ENCODE measurements at regions not wholly inside any gene's neighbourhood (a gene's known extent, or its start where the extent isn't known, plus 50 kb on each side); places are given as distances from the start of the nearest gene placed in this dataset.

DNA sequence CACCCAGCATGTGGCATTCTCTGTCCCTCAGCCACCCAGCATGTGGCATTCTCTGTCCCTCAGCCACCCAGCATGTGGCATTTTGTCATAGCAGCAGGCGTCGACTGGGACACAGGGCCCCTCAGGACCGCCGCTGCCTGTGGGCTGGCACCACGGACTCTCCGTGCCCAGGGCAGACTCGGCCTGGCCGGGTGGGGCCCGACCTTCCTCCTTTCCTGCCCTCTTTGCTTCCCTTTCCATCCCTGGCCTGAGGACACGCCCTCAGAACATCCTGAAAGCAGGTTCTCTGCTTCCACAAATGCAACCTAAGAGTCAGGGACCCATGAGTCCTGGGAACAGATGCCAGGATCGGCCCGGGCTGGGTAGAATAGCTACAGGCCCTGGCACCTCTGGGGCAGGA lies 291.4 kb upstream of the SALL3 start:
- no peak for DNase-seq
- Histone ChIP-seq H3K27ac (no peak overlapping the region), H3K9me3 (ENCODE audit: low read depth) (no peaks in the 10 kb centered on the region), H3F3A (ENCODE audit: insufficient read depth) (no peaks in the 10 kb centered on the region), H3K9me2 (ENCODE audit: insufficient read depth) (no peaks in the 10 kb centered on the region), H3K4me3 (no peak overlapping the region), H3K27me3 (replicated peaks; ENCODE audit: insufficient read depth) (no peaks in the 10 kb centered on the region), H4K20me1 (ENCODE audit: insufficient read depth) (no peaks in the 10 kb centered on the region), H3K79me2 (ENCODE audit: insufficient read depth) (no peaks in the 10 kb centered on the region), H3K36me3 (ENCODE audit: low read depth) (no peaks in the 10 kb centered on the region), H3K4me2 (ENCODE audit: unreplicated experiment) (no peak overlapping the region), H3K9ac (no peak overlapping the region), H3K4me1 (ENCODE audit: insufficient read depth) (no peaks in the 10 kb centered on the region), H2AFZ (no peak overlapping the region)
- TF ChIP-seq EZH2phosphoT487 (IDR thresholded peaks at IDR 0.05; ENCODE audit: insufficient read depth, low read depth) (no peak), EZH2 (IDR thresholded peaks at IDR 0.05; ENCODE audit: insufficient read depth, poor library complexity, severe bottlenecking) (no peak)
- 36 to 47% methylated on average over 9 to 12 of the region's 12 CpGs for WGBS, 2 experiments (ENCODE audit: low coverage in 1 of 2, low lambda C conversion rate in 2 of 2, missing lambda C conversion rate in 2 of 2)
- in situ Hi-C loops (cut with MboI), result no loop called here

DNA sequence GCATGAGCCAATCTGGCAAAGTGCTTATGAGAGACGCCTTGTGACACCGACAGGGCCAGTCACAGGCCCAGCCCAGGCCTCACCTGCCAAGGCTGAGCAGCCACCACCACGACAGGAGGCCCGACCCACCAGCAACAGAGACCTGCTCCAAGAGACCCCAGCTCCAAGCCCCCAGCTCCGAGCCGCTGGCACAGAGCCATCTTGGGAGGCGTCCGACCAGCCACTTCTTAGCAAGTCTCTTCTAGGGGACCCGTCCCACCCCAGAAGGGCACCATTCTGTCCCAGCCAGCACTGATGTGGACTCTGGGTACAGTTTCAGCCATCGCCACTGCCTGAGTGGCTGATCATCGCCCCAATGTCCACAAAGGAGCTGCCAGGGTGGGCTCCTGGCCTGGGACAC lies 290.7 kb upstream of the SALL3 start:
- Histone ChIP-seq H3K9me3 (ENCODE audit: low read depth) (no peaks in the 10 kb centered on the region), H3K4me1 (ENCODE audit: insufficient read depth) (no peaks in the 10 kb centered on the region), H3K9me2 (ENCODE audit: insufficient read depth) (no peaks in the 10 kb centered on the region), H3K27me3 (replicated peaks; ENCODE audit: insufficient read depth) (no peaks in the 10 kb centered on the region), H3K4me3 (no peak overlapping the region), H3K9ac (no peak overlapping the region), H3K36me3 (ENCODE audit: low read depth) (no peaks in the 10 kb centered on the region), H4K20me1 (ENCODE audit: insufficient read depth) (no peaks in the 10 kb centered on the region), H3K4me2 (ENCODE audit: unreplicated experiment) (no peak overlapping the region), H3K27ac (no peak overlapping the region), H2AFZ (no peak overlapping the region), H3K79me2 (ENCODE audit: insufficient read depth) (no peaks in the 10 kb centered on the region), H3F3A (ENCODE audit: insufficient read depth) (no peaks in the 10 kb centered on the region)
- DNase-seq, result no peak
- in situ Hi-C loops (cut with MboI), result no loop called here
- 30 to 42% methylated on average over 9 to 11 of the region's 11 CpGs for WGBS, 2 experiments (ENCODE audit: low coverage in 1 of 2, low lambda C conversion rate in 2 of 2, missing lambda C conversion rate in 2 of 2)
- TF ChIP-seq EZH2phosphoT487 (IDR thresholded peaks at IDR 0.05; ENCODE audit: insufficient read depth, low read depth) (no peak), EZH2 (IDR thresholded peaks at IDR 0.05; ENCODE audit: insufficient read depth, poor library complexity, severe bottlenecking) (no peak)

DNA sequence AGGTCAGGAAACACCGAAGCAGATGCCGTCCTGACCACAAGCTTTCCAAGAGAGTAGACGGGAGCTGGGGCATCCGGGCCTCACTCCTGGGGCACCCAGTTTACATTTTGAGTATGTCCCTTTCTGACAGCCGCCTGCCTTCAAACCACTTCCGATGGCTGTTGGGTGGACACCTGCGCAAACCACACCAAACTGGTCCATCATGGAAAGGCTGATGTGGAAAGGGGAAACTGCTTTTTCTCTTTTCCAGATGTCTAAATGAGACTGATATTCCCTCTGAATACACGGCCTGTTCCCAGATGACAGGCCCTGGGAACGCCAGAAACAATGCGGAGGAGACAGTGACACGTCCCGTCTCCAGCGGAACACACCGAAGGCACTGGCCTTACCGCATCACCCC lies 290.0 kb upstream of the SALL3 start:
- Histone ChIP-seq H2AFZ (no peak overlapping the region), H3K9ac (no peak overlapping the region), H3K27me3 (replicated peaks; ENCODE audit: insufficient read depth) (no peaks in the 10 kb centered on the region), H3K9me3 (ENCODE audit: low read depth) (no peaks in the 10 kb centered on the region), H3F3A (ENCODE audit: insufficient read depth) (no peaks in the 10 kb centered on the region), H3K4me3 (no peak overlapping the region), H3K79me2 (ENCODE audit: insufficient read depth) (no peaks in the 10 kb centered on the region), H3K9me2 (ENCODE audit: insufficient read depth) (no peaks in the 10 kb centered on the region), H3K27ac (no peak overlapping the region), H4K20me1 (ENCODE audit: insufficient read depth) (no peaks in the 10 kb centered on the region), H3K4me2 (ENCODE audit: unreplicated experiment) (no peak overlapping the region), H3K4me1 (ENCODE audit: insufficient read depth) (no peaks in the 10 kb centered on the region), H3K36me3 (ENCODE audit: low read depth) (no peaks in the 10 kb centered on the region)
- no peak for DNase-seq
- 61 to 62% methylated on average over 15 of the region's 15 CpGs for WGBS, 2 experiments (ENCODE audit: low coverage in 1 of 2, low lambda C conversion rate in 2 of 2, missing lambda C conversion rate in 2 of 2)
- in situ Hi-C loops (cut with MboI), result no loop called here
- TF ChIP-seq EZH2phosphoT487 (IDR thresholded peaks at IDR 0.05; ENCODE audit: insufficient read depth, low read depth) (no peak), EZH2 (IDR thresholded peaks at IDR 0.05; ENCODE audit: insufficient read depth, poor library complexity, severe bottlenecking) (no peak)

DNA sequence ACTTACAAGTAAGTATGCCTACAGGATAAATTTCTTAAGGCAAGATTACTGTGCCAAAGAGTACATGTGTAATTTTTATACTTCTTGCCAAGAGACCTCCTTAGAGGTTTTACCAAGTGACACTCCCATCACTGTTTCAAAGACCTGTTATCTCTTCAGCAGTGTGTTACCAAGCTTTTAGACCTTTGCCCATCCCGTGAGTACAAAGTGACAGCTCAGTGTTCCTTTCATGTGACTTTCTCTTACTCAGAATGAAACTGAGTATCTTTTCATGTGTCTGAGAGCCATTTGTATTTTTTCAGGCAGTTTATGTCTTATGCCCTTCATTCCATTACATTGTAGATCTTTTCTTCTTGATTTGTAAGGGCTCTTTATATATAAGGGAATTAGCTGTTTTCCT lies 287.5 kb upstream of the SALL3 start:
- Histone ChIP-seq H4K20me1 (ENCODE audit: insufficient read depth) (no peaks in the 10 kb centered on the region), H2AFZ (no peak overlapping the region), H3K79me2 (ENCODE audit: insufficient read depth) (no peaks in the 10 kb centered on the region), H3K9me3 (ENCODE audit: low read depth) (no peaks in the 10 kb centered on the region), H3K9ac (no peak overlapping the region), H3K4me2 (ENCODE audit: unreplicated experiment) (no peak overlapping the region), H3K4me3 (no peak overlapping the region), H3K4me1 (ENCODE audit: insufficient read depth) (no peaks in the 10 kb centered on the region), H3F3A (ENCODE audit: insufficient read depth) (no peaks in the 10 kb centered on the region), H3K9me2 (ENCODE audit: insufficient read depth) (no peaks in the 10 kb centered on the region), H3K36me3 (ENCODE audit: low read depth) (no peaks in the 10 kb centered on the region), H3K27me3 (replicated peaks; ENCODE audit: insufficient read depth) (no peaks in the 10 kb centered on the region), H3K27ac (no peak overlapping the region)
- no peak for DNase-seq
- in situ Hi-C loops (cut with MboI), result no loop called here
- TF ChIP-seq EZH2phosphoT487 (IDR thresholded peaks at IDR 0.05; ENCODE audit: insufficient read depth, low read depth), result no peak
- no peak for TF ChIP-seq EZH2 (IDR thresholded peaks at IDR 0.05; ENCODE audit: insufficient read depth, poor library complexity, severe bottlenecking)
- 10 to 18% methylated on average over 1 of the region's 1 CpG for WGBS, 2 experiments (ENCODE audit: low coverage in 1 of 2, low lambda C conversion rate in 2 of 2, missing lambda C conversion rate in 2 of 2)

DNA sequence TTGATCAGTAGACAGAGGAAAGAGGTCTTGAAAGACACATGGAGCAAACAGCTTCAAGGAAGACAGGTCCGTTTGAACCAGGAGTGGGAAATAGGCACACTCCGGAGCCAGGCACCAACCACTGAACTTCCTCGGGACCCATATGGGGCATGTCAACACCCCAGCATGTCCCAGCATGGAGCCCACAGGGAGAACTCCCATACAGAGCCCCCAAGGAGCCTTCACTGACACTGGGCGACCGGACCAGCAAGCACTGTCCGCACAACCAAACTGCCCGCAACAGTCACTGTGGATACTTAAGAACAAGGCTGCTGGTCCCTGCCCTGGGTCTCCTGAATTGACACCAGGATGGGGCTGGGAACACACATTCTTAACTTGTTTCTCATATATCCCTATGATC lies 286.2 kb upstream of the SALL3 start:
- Histone ChIP-seq H4K20me1 (ENCODE audit: insufficient read depth) (no peaks in the 10 kb centered on the region), H2AFZ (no peak overlapping the region), H3K79me2 (ENCODE audit: insufficient read depth) (no peaks in the 10 kb centered on the region), H3K9ac (no peak overlapping the region), H3K9me3 (ENCODE audit: low read depth) (no peaks in the 10 kb centered on the region), H3K36me3 (ENCODE audit: low read depth) (no peaks in the 10 kb centered on the region), H3F3A (ENCODE audit: insufficient read depth) (no peaks in the 10 kb centered on the region), H3K4me3 (no peak overlapping the region), H3K9me2 (ENCODE audit: insufficient read depth) (no peaks in the 10 kb centered on the region), H3K4me2 (ENCODE audit: unreplicated experiment) (no peak overlapping the region), H3K27me3 (replicated peaks; ENCODE audit: insufficient read depth) (no peaks in the 10 kb centered on the region), H3K27ac (no peak overlapping the region), H3K4me1 (ENCODE audit: insufficient read depth) (no peaks in the 10 kb centered on the region)
- 31 to 40% methylated on average over 7 of the region's 7 CpGs for WGBS, 2 experiments (ENCODE audit: low coverage in 1 of 2, low lambda C conversion rate in 2 of 2, missing lambda C conversion rate in 2 of 2)
- in situ Hi-C loops (cut with MboI), result no loop called here
- TF ChIP-seq EZH2 (IDR thresholded peaks at IDR 0.05; ENCODE audit: insufficient read depth, poor library complexity, severe bottlenecking), result no peak
- no peak for TF ChIP-seq EZH2phosphoT487 (IDR thresholded peaks at IDR 0.05; ENCODE audit: insufficient read depth, low read depth)
- DNase-seq, result no peak
